HepG2 (cell line): ENCODE measurements at regions not wholly inside any gene's neighbourhood (a gene's known extent, or its start where the extent isn't known, plus 50 kb on each side); places are given as distances from the start of the nearest gene placed in this dataset.

Source experiments
- ATAC-seq: fragments of 200-7000 bp; cut with Tn5 transposase; 3 replicates; pipeline ENCODE4 v1.9.1; 2020; ENCODE audit warnings: mild to moderate bottlenecking, moderate library complexity
- BruUV-seq: library from RNA; stranded (reverse); fragments of 400-500 nt; replicated peaks from 2 replicates; lab custom pipeline; 2021; lab: Mats Ljungman, UMichigan
- CTCF ChIA-PET: fragments of 300-600 bp; formaldehyde crosslinking; extraction: SDS; loops from one replicate; lab custom pipeline; 2021; ENCODE audit warnings: low total read pairs, inconsistent platforms, low intra/inter-chr PET ratio; lab: Yijun Ruan, JAX
- POLR2A ChIA-PET: fragments of 350-600 bp; sonication (Branson Sonifier 250); formaldehyde crosslinking; loops from one replicate; lab custom pipeline; 2020; ENCODE audit warnings: antibody characterized with exemption, inconsistent platforms; lab: Yijun Ruan, JAX
- DNase-seq: peaks from one replicate; pipeline ENCODE4 v3.0.0-alpha.2; 2015; ENCODE audit warnings: low spot score
- FAIRE-seq: peaks from 3 replicates; lab custom pipeline; 2011; peaks lifted over from hg19 to GRCh38; lab: Jason Lieb, UNC
- H2AFZ ChIP-seq: one replicate; pipeline ENCODE4 v1.6.1; 2011; ENCODE audit warnings: low read length, inconsistent platforms
- H3K27ac ChIP-seq: fragments of 300-600 bp; 3 replicates; pipeline ENCODE4 v1.8.0; 2011; ENCODE audit warnings: mixed run types, mild to moderate bottlenecking, mixed read lengths, low read length, inconsistent platforms; ENCODE audit not compliant: insufficient read depth; ENCODE audit errors: extremely low read length
- H3K27me3 ChIP-seq, 2 experiments: fragments of 200-600 bp in 1 of 2; 2 replicates in 1 of 2; 3 replicates in 1 of 2; pipeline versions ENCODE4 v1.6.0 to v1.8.0; 2011; ENCODE audit warnings: low read length in 2 of 2, mild to moderate bottlenecking in 2 of 2, moderate library complexity in 2 of 2, inconsistent platforms in 1 of 2; ENCODE audit not compliant: insufficient read depth in 2 of 2, control insufficient read depth in 1 of 2
- H3K36me3 ChIP-seq, 2 experiments: fragments of 200-600 bp in 1 of 2; replicated peaks in 1 of 2; 2 replicates in 1 of 2; 3 replicates in 1 of 2; pipeline versions ENCODE4 v1.5.1 to v1.8.0; 2011; ENCODE audit warnings: low read length in 2 of 2, inconsistent platforms in 1 of 2; ENCODE audit not compliant: insufficient read depth in 2 of 2, control insufficient read depth in 1 of 2
- H3K4me1 ChIP-seq: 2 replicates; pipeline ENCODE4 v1.5.1; 2012; ENCODE audit warnings: low read length, inconsistent platforms; ENCODE audit not compliant: insufficient read depth
- H3K4me2 ChIP-seq: 2 replicates; pipeline ENCODE4 v1.6.0; 2011; ENCODE audit warnings: low read depth, low read length, inconsistent platforms
- H3K4me3 ChIP-seq, 3 experiments: fragments of 200-600 bp in 1 of 3; sonication (generic), shearing (Covaris generic) in 1 of 3; replicated peaks in 1 of 3; 2 replicates each; pipeline ENCODE4 v1.5.1; 2011 to 2016; ENCODE audit warnings: low read length in 3 of 3, inconsistent platforms in 2 of 3, low read depth in 2 of 3, mild to moderate bottlenecking in 2 of 3, control low read depth in 1 of 3, mixed read lengths in 1 of 3; ENCODE audit not compliant: insufficient read depth in 1 of 3
- H3K79me2 ChIP-seq: one replicate; pipeline ENCODE4 v1.6.1; 2011; ENCODE audit warnings: low read length, inconsistent platforms; ENCODE audit not compliant: insufficient read depth
- H3K9ac ChIP-seq: 2 replicates; pipeline ENCODE4 v1.6.0; 2011; ENCODE audit warnings: mild to moderate bottlenecking, low read depth, low read length, inconsistent platforms; ENCODE audit not compliant: insufficient read depth
- H3K9me3 ChIP-seq: 2 replicates; pipeline ENCODE4 v1.5.1; 2012; ENCODE audit warnings: mild to moderate bottlenecking, low read length
- H4K20me1 ChIP-seq: 2 replicates; pipeline ENCODE4 v1.6.0; 2011; ENCODE audit warnings: inconsistent platforms, mild to moderate bottlenecking, low read length, moderate library complexity; ENCODE audit not compliant: insufficient read depth
- FOXK1 ChIP-seq: sonication (generic); formaldehyde crosslinking; IDR thresholded peaks from 2 replicates; pipeline ENCODE4 v1.4.0; 2020; ENCODE audit warnings: low read depth, missing genetic modification reagents, borderline replicate concordance
- HNRNPH1 ChIP-seq: fragments of 200-400 bp; formaldehyde crosslinking; optimal IDR thresholded peaks from 2 replicates; pipeline ENCODE3; 2017; ENCODE audit warnings: mild to moderate bottlenecking, low read depth, low read length
- MAFK ChIP-seq, 2 experiments: IDR thresholded peaks in 1 of 2; conservative IDR thresholded peaks in 1 of 2; 2 replicates each; pipeline ENCODE4 v1.6.1; 2011; ENCODE audit warnings: improper control_type of control experiment in 2 of 2, low read length in 2 of 2
- MEIS1 ChIP-seq: sonication (generic); formaldehyde crosslinking; IDR thresholded peaks from 2 replicates; pipeline ENCODE4 v1.9.0; 2021; ENCODE audit warnings: mild to moderate bottlenecking, missing genetic modification reagents, moderate library complexity, borderline replicate concordance
- NONO ChIP-seq, 2 experiments: fragments of 450-650 bp in 1 of 2; sonication (generic) in 1 of 2; formaldehyde crosslinking in 1 of 2; IDR thresholded peaks in 1 of 2; conservative IDR thresholded peaks in 1 of 2; 2 replicates each; pipeline versions ENCODE4 v1.6.1 to v1.8.0; 2017 to 2022; ENCODE audit warnings: mild to moderate bottlenecking in 1 of 2, missing genetic modification reagents in 1 of 2, moderate library complexity in 1 of 2
- NR3C1 ChIP-seq: sonication (generic); formaldehyde crosslinking; IDR thresholded peaks from 2 replicates; pipeline ENCODE4 v1.4.0; 2020; ENCODE audit warnings: missing genetic modification reagents
- PHF20 ChIP-seq: sonication (generic); formaldehyde crosslinking; IDR thresholded peaks from 2 replicates; pipeline ENCODE4 v1.5.0; 2020; ENCODE audit warnings: mild to moderate bottlenecking, missing genetic modification reagents
- PITX1 ChIP-seq: sonication (generic); formaldehyde crosslinking; IDR thresholded peaks from 2 replicates; pipeline ENCODE4 v1.5.1; 2020; ENCODE audit warnings: mild to moderate bottlenecking, missing genetic modification reagents
- RFX3 ChIP-seq: IDR thresholded peaks from 2 replicates; pipeline ENCODE4 v1.6.1; 2016; ENCODE audit warnings: missing biosample characterization, missing genetic modification reagents
- SATB2 ChIP-seq: sonication (generic); formaldehyde crosslinking; IDR thresholded peaks from 2 replicates; pipeline ENCODE4 v1.5.0; 2020; ENCODE audit warnings: missing genetic modification reagents
- SCMH1 ChIP-seq: sonication (generic); formaldehyde crosslinking; IDR thresholded peaks from 2 replicates; pipeline ENCODE4 v1.9.0; 2021; ENCODE audit warnings: missing genetic modification reagents, mild to moderate bottlenecking, borderline replicate concordance
- TAF1 ChIP-seq: sonication (generic); formaldehyde crosslinking; IDR thresholded peaks from 2 replicates; pipeline ENCODE4 v1.4.0; 2020; ENCODE audit warnings: missing genetic modification reagents
- TCF12 ChIP-seq, 2 experiments: fragments of 450-650 bp in 1 of 2; sonication (generic) in 1 of 2; formaldehyde crosslinking in 1 of 2; IDR thresholded peaks; 2 replicates each; pipeline versions ENCODE4 v1.6.1 to v1.8.0; 2017 to 2022; ENCODE audit warnings: antibody characterized with exemption in 1 of 2, mild to moderate bottlenecking in 1 of 2, missing genetic modification reagents in 1 of 2, moderate library complexity in 1 of 2
- ZEB1 ChIP-seq: IDR thresholded peaks from 2 replicates; pipeline ENCODE4 v1.6.1; 2012; ENCODE audit warnings: mild to moderate bottlenecking, low read depth, inconsistent platforms; ENCODE audit not compliant: insufficient replicate concordance
- ZNF33B ChIP-seq: sonication (generic); formaldehyde crosslinking; IDR thresholded peaks from 2 replicates; pipeline ENCODE4 v1.5.1; 2020; ENCODE audit warnings: mild to moderate bottlenecking, missing genetic modification reagents
- ZNF382 ChIP-seq: sonication (generic); formaldehyde crosslinking; IDR thresholded peaks from 2 replicates; pipeline ENCODE4 v1.5.0; 2020; ENCODE audit warnings: missing genetic modification reagents, mild to moderate bottlenecking, borderline replicate concordance
- ZNF496 ChIP-seq: sonication (generic); formaldehyde crosslinking; IDR thresholded peaks from 2 replicates; pipeline ENCODE4 v1.8.1; 2023; ENCODE audit warnings: mild to moderate bottlenecking, moderate library complexity, missing genetic modification reagents; ENCODE audit not compliant: insufficient replicate concordance
- ZNF737 ChIP-seq: sonication (generic); formaldehyde crosslinking; IDR thresholded peaks from 2 replicates; pipeline ENCODE4 v1.5.0; 2020; ENCODE audit warnings: missing genetic modification reagents, mild to moderate bottlenecking, borderline replicate concordance
- WGBS: methylation state at CpG from one replicate; pipeline ENCODE4 v1.1.6; 2017; ENCODE audit warnings: low lambda C conversion rate; 5-methylcytosine and 5-hydroxymethylcytosine counted together
- in situ Hi-C: cut with HindIII; loops from 2 replicates; pipeline ENCODE4 v1.10.0; 2017; ENCODE audit warnings: low pct_unique_long_range_greater_than_20kb; ENCODE audit not compliant: extremely low pct_ligation_motif_present
- intact Hi-C: fragments of 100-400 bp; cut with micrococcal nuclease; formaldehyde crosslinking; loops from one replicate; pipeline ENCODE4 v1.10.0; 2022; ENCODE audit not compliant: unreplicated experiment
- TF ChIP-seq, protein P1 (sequence below): sonication (generic); formaldehyde crosslinking; IDR thresholded peaks from 2 replicates; pipeline ENCODE4 v1.4.0; 2020; ENCODE audit warnings: low read depth, mild to moderate bottlenecking, missing genetic modification reagents

DNA sequence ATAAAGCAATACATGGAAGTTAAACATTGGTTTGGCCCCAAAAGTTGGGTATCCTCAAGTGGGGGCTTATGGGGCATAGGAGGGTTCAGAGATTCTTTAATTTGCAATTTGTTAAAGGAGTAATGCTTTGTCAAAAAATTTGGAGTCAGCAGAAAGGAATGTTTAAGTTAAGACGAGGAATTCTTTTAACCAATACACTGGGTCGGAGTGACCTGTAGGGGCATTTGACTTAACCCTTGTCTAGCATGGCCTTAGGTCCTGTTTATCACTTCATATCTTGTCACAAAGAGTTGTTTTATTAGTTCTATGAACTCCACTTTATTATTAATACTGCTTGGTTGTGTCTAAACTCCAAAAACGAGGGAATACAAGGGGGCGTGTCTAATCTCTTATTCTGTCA lies 656.1 kb upstream of the RORB start:
- POLR2A ChIA-PET, result no interaction called here
- in situ Hi-C loops, result no loop called here
- Histone ChIP-seq H3K4me2 (no peak overlapping the region), H3K9ac (no peak overlapping the region), H3K27ac (no peak overlapping the region), H3K79me2 (no peaks in the 10 kb centered on the region), H3K27me3 (no peaks in the 10 kb centered on the region), H2AFZ (no peak overlapping the region), H3K4me3 (no peak overlapping the region)
- FAIRE-seq (no peak), DNase-seq (no peak), ATAC-seq (no peak)
- no TSS peak for BruUV-seq
- CTCF ChIA-PET, result no interaction called here
- TF ChIP-seq ZNF737 (CRISPR knock-in tag), result no peak
- TF ChIP-seq TAF1 (CRISPR knock-in tag), result no peak
- no peak for TF ChIP-seq SCMH1
- TF ChIP-seq HNRNPH1, result no peak
- peak; percentile 20 to 22; a peak in 1 of 4 replicates for TF ChIP-seq MAFK (conservative IDR thresholded peaks at IDR 0.05 in 1 of 2, IDR thresholded peaks at IDR 0.05 in 1 of 2; ENCODE audit: low read length in 2 of 2)
- TF ChIP-seq, all 625 proteins: peak for 1
- no peaks in the 10 kb centered on the region for H4K20me1 ChIP-seq
- WGBS, result 8% methylated on average over 4 of the region's 4 CpGs
- no peaks in the 10 kb centered on the region for H3K36me3 ChIP-seq
- intact Hi-C loops, result no loop called here
- H3K4me1 ChIP-seq, result no peaks in the 10 kb centered on the region
- no peaks in the 10 kb centered on the region for H3K9me3 ChIP-seq

DNA sequence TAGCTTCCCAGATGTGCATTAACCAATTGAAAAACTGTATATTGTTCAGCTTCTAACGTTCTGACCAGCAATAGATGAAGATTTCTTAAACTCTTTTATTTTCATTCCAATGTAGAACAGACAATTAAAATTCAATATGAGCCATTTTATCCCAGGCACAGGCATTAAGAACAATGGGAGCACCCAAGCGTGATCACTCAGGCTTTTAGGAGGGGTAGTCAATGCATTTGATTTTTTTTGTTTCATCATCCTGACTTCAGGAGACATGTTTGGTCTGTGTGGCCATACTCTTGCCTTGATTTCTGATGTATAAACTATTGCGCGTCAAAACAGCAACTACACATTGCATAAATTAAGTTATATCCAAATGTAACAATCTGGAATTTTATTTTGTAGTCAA lies 653.0 kb upstream of the RORB start:
- FAIRE-seq (no peak), DNase-seq (no peak), ATAC-seq (no peak)
- WGBS, result 43% methylated on average over 4 of the region's 4 CpGs
- Histone ChIP-seq H4K20me1 (no peaks in the 10 kb centered on the region), H3K4me3 (no peak overlapping the region), H3K4me1 (no peaks in the 10 kb centered on the region), H2AFZ (no peak overlapping the region), H3K79me2 (no peaks in the 10 kb centered on the region), H3K36me3 (no peaks in the 10 kb centered on the region), H3K9me3 (no peaks in the 10 kb centered on the region), H3K27ac (no peak overlapping the region), H3K27me3 (no peaks in the 10 kb centered on the region), H3K4me2 (no peak overlapping the region), H3K9ac (no peak overlapping the region)
- ChIA-PET POLR2A (no interaction called here), CTCF (no interaction called here)
- in situ Hi-C loops, result no loop called here
- intact Hi-C loops, result no loop called here
- no TSS peak for BruUV-seq
- TF ChIP-seq, protein P1, sequence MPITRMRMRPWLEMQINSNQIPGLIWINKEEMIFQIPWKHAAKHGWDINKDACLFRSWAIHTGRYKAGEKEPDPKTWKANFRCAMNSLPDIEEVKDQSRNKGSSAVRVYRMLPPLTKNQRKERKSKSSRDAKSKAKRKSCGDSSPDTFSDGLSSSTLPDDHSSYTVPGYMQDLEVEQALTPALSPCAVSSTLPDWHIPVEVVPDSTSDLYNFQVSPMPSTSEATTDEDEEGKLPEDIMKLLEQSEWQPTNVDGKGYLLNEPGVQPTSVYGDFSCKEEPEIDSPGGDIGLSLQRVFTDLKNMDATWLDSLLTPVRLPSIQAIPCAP (CRISPR knock-in tag), result no peak
- TF ChIP-seq ZNF496 (CRISPR knock-in tag) (no peak), FOXK1 (CRISPR knock-in tag) (no peak), SATB2 (CRISPR knock-in tag) (no peak), ZNF382 (CRISPR knock-in tag) (no peak), NONO (IDR thresholded peaks at IDR 0.05) (no peak), NONO (CRISPR knock-in tag; conservative IDR thresholded peaks at IDR 0.05) (no peak), RFX3 (CRISPR knock-in tag) (no peak), ZEB1 (no peak), TCF12 (IDR thresholded peaks at IDR 0.05) (no peak), TCF12 (CRISPR knock-in tag; IDR thresholded peaks at IDR 0.05) (no peak), MEIS1 (CRISPR knock-in tag) (no peak), PHF20 (CRISPR knock-in tag) (no peak), NR3C1 (CRISPR knock-in tag) (no peak), ZNF33B (CRISPR knock-in tag) (no peak), PITX1 (no peak)
